GM18508 (cell line): ENCODE measurements at regions not wholly inside any gene's neighbourhood (a gene's known extent, or its start where the extent isn't known, plus 50 kb on each side); places are given as distances from the start of the nearest gene placed in this dataset.

Experiments used
- ATAC-seq: cut with Tn5 transposase; IDR thresholded peaks from one replicate; pipeline ENCODE4 v1.9.1; 2021; ENCODE audit warnings: moderate number of reproducible peaks; ENCODE audit not compliant: insufficient read depth, unreplicated experiment

GRCh38 chr18:73750052-73750451 is 397.6 kb downstream of the FBXO15 start:
- ATAC-seq: no peak

DNA sequence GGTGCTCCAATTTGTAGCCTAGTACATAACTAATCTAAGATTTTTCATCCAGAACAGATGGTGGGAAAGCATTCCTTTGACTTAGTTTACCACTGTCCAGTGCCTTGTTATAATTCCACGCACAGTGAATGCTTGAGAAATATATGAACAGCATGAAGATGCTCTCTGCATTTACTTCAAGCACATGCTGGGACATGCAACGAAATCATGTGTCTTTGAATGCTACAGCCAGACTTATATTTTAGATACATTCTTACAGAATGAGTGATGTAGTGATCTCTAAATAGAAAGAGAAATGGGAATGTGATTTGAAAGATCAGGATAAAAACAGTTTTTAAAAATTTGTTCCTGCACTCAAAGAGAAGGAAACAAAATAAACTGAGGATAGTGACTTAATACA is 398.3 kb downstream of the FBXO15 start:
- no peak for ATAC-seq

DNA sequence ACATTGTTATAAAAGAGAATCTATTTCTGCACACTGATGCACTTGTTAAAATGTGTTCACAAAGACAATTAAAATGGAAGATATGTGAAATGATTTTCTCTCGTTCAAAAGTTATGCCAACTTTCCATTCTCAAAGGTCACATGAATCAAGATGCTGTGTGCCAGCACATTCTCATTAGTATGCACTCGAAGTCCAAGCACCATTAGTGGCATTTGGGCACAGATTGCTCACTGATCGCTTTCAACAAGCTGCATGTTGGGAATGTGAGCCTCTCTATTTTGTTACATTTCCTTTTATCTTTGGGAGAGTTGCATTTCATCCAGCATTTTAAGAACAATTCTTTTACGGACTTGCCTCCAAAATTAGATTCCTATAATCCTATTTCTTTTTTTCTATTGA is 398.9 kb downstream of the FBXO15 start:
- ATAC-seq: no peak

- no peak for ATAC-seq
Observed at GRCh38 chr18:73746101-73746500, 401.5 kb downstream of the FBXO15 start.

DNA sequence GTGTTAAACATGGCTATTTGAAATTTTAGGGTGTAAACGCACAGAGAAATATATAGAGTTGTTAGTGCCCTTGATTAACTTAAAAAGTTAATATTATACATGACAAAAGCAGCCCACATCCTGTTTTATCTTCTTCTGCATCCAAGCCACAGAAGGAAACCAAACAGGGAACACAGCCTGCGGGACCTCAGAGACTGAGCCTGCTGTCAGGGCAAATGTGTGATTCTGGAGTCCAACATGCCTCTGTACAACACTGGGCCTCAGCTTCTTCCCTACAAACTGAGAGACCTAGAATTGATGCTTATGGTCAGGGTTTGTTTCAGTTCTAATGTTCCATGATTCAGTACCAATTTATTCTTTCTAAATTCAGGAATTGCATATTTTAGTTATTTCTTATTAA is 404.7 kb downstream of the FBXO15 start:
- no peak for ATAC-seq

- ATAC-seq: no peak
Observed at GRCh38 chr18:73741946-73742345, 405.7 kb downstream of the FBXO15 start.

- no peak for ATAC-seq
Observed at GRCh38 chr18:73739098-73739497, 408.5 kb downstream of the FBXO15 start.

DNA sequence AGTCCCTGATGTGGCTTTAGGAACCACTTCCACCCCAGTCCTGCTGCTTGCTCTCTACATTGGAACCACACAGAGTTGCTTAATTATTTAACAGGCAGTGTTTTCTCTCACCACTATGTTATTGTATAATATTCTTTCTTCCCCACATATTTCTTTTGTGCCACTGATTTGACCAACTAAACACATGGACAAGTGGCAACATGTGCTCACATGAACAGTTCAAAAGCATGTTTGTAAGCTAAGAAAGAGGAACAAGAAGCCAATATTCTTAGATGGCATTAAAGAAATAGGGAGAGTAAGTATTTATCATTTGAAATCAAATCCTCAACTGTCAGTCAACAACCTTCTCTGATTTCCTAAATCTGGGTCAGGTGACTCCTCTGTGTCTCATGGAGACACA is 409.6 kb downstream of the FBXO15 start:
- ATAC-seq: no peak

DNA sequence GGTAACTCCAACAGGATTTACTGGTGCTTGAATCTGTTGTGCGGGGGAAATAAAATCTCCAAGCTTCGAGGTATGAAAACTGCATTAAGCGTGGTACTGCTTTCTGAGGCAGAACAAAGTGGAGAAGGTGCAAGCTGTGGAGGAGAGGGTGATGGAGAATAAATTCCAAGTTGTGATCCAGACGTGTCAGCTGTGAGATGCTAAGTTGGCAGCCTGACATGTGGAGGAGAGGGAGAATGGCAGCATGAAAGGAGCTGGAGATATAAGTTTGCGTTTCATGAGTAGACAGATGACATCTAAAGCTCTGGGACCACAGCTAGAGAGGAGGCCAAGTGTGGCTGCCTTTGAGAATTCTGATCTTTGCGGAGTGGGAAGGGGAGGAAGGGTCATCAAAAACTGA is 411.8 kb downstream of the FBXO15 start:
- ATAC-seq: no peak

DNA sequence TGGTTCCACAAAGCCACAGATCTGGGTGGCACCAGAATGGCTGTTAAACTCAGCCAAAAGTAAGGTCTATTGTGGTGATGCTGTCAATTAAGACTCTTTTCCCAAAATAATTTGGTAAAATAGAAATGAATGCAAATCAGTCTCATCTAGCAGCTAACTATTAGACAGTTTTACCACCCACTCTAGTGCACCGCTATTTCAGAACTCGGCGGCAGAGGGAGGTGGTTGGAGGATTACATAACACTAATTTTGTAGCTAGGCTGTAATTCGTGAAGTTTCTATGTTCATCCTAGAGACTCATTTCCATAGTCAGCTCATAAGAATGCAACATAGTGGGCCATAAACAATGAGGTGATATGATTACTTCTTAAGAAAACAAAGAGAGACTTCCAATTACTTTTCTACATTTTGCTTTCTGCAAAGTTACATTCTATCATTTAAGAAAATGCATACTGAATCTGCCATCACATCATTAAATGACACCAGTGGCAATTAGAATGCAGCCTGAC is 413.8 kb downstream of the FBXO15 start:
- ATAC-seq: no peak

DNA sequence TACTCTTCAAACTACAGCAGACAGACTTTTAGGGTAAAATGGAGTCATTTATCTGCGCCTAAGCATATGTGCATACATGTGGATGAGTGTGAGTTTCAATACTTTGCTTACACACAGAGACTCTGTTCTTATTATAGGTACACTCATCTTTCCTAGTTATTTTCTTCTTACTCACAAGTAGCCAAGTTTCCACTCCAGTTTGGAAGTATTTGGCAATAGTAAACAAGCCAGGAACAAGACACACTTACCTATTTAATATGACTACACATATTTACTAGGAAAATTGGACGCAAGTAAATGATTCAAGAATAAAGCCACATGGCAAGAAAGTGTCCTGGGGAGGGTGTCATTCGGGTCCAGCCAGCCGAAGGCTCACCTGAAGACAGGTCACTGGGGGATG is 414.3 kb downstream of the FBXO15 start:
- ATAC-seq: no peak

GRCh38 chr18:73728657-73729056 is 419.0 kb downstream of the FBXO15 start:
- ATAC-seq: no peak

GRCh38 chr18:73724958-73725357 is 422.7 kb downstream of the FBXO15 start:
- no peak for ATAC-seq

DNA sequence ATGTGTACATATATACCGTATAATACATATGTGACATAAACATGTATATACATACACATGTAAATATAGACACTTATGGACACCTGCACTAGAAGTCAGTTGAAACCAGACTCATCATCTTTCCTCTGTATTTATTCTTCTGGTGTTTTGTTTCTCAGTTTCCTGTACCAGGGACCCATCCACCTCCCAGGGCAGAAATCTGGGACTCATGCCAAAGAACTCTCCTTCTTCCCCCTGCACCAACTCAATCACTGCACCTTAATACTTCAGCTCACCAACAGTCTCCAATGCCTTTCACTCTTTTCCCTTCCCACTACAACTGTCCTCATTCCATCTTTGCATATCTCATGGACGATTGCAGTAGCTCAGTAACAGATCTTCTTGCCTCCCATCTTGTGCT is 428.0 kb downstream of the FBXO15 start:
- no peak for ATAC-seq

DNA sequence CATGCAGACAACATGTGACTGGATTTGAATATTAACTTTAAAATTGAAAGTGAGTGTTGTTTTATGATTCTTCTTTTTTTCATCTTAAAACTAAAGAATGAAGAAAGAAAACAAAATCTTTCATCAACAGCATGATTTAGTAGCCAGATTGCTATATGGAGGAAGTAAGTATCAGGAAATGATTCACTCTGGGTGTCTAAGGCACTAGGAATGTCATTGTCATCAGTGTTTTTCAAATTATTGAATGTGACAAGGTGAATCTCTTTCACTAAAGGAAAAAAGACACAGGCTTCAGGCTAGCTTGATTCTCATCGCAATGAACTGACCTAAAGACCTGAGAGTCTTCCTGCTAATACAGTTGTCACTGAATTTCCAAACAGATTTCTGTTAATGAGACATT is 430.1 kb downstream of the FBXO15 start:
- no peak for ATAC-seq

GRCh38 chr18:73715210-73715670 is 432.4 kb downstream of the FBXO15 start:
- ATAC-seq: no peak

GRCh38 chr18:73714466-73714865 is 433.2 kb downstream of the FBXO15 start:
- no peak for ATAC-seq

GRCh38 chr18:73711256-73711655 is 436.4 kb downstream of the FBXO15 start:
- no peak for ATAC-seq

DNA sequence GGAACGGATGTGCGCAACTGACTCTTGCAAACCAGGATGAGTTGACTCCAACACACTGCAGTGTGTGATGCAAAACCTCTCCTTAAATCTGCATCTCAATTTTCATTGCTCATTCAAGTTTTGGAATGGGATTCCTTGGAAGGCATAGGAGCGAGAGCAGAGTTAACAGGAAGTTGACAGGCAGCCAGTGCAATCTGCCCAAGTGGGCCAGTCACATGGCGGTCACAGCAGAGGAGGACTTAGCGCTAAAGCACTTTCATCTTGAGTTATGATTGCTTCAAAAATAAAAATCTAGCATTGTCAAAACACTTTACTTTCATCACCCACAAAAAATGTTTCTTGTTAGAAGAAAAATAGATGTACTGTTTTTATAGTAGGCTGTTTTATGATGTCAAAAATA is 439.0 kb downstream of the FBXO15 start:
- ATAC-seq: no peak

DNA sequence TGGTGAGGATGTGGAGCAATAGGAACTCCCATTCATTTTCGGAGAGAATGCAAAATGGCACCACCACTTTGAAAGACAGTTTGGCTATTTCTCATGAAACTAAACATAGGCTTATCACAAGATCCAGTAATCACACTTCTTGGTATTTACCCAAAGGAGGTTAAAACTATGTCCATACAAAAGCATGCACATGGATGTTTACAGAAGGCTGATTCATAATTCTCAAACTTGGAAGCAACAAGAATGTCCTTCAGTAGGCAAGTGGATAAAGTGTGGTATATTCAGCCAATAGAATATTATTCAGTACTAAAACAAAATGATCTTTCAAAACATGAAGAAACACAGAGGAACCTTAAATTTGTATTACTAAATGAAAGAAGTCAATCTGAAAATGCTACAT is 440.6 kb downstream of the FBXO15 start:
- ATAC-seq: no peak

GRCh38 chr18:73697353-73697752 is 450.3 kb downstream of the FBXO15 start:
- no peak for ATAC-seq

DNA sequence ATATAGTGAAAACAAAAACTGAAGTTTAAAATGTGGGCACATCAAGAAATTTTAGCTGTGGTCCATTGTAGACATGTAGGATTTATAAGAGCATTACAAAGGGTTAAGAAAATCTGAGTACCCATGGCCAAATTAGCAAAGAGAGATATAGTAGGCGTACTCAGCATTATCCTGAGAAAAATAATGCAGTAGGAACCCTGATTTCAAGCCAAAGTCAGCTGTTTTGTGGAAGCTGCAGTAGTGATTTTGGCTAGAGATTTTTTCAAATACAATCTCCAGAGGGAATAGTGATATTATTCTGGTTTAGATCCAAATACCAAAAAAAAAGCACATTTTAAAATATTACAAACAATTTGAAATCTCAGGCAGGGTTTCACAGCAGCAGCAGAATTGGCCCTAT is 450.9 kb downstream of the FBXO15 start:
- no peak for ATAC-seq

DNA sequence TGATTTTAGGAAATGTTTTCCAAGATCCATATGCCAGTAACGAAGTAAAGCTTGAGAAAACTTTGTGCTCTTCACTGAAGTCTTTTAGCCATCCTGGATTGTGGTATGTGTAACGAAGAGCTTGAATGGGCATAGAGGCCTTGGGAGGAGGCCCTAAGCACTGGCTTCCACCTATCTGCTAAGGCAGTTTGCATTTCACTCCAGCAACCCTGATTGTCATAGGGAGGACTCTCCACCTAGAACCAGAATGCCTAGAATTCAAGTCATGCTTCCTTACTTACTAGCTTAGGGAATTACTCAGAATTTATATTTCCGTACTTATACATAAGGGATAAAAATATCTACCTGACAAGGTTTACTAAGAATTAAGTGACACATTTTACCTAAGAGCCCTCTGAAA is 451.5 kb downstream of the FBXO15 start:
- no peak for ATAC-seq
